ENCODE measurements at regions not wholly inside any gene's neighbourhood (a gene's known extent, or its start where the extent isn't known, plus 50 kb on each side); places are given as distances from the start of the nearest gene placed in this dataset.
"Not testable (repeated sequence)": the region's sequence is repeated elsewhere in the genome, so short reads cannot be mapped to it uniquely, and the experiment has no call there.

DNA sequence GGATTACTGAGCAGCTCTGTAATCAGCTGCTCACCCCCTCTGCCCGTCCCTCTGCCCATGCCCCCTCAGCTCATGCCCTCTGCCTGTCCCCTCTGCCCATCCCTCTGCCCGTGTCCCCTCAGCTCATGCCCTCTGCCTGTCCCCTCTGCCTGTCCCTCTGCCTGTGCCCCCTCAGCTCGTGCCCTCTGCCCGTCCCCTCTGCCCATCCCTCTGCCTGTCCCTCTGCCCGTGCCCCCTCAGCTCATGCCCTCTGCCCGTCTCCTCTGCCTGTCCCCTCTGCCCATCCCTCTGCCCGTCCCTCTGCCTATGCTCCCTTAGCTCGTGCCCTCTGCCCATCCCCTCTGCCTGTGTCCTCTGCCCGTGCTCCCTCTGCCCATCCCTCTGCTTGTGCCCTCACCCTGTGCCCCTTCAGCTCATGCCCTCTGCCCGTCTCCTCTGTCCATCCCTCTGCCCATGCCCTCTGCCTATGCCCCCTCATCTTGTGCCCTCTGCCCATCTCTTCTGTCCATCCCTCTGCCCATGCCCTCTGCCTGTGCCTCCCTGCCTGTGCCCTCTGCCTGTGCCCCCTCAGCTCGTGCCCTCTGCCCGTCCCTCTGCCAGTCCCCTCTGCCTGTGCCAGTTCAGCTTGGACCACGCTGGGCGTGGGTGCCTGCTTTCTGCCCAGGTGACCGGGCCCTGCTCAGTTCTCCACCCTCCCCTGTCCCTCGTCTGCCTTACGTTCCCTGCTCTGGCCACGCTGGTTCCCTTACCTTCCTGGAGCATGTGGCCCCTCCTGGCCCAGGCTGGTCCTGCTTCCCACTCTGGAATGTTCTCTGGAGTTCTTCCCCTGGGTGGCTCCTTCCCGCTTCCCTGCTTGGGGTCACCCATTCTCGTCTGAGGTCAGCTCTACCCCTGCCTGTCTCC is 97.6 kb downstream of the NPIPB11 start:
- no peak overlapping the region for H3K4me3 ChIP-seq (ENCODE audit: low read depth, poor library complexity, severe bottlenecking)
- DNase-seq (ENCODE audit: low spot score in 2 of 2) = peak in 1 of 2 donors; percentile 50
- intact Hi-C loops (cut with DNase I; ENCODE audit: low total_unique reads) = no loop called here
- whole genome bisulfite sequencing, 2 donors = 88 to 95% methylated on average over 20 of the region's 20 CpGs
- TF ChIP-seq CTCF (IDR thresholded peaks at IDR 0.05) = no peak
- no peak for TF ChIP-seq POLR2A (IDR thresholded peaks at IDR 0.05)

- TF ChIP-seq CTCF (IDR thresholded peaks at IDR 0.05) (no peak), POLR2A (IDR thresholded peaks at IDR 0.05) (no peak)
- peak in 1 of 2 donors; percentile 68 for DNase-seq (ENCODE audit: low spot score in 2 of 2)
- intact Hi-C loops (cut with DNase I; ENCODE audit: low total_unique reads) = no loop called here
- no peak overlapping the region for H3K4me3 ChIP-seq (ENCODE audit: low read depth, poor library complexity, severe bottlenecking)
- WGBS, 2 donors = 88 to 93% methylated on average over 19 of the region's 19 CpGs
Measured at GRCh38 chr16:29307598-29308507, 98.7 kb downstream of the NPIPB11 start.

- H3K4me3 ChIP-seq (ENCODE audit: low read depth, poor library complexity, severe bottlenecking) = no peak overlapping the region
- intact Hi-C loops (cut with DNase I; ENCODE audit: low total_unique reads) = no loop called here
- DNase-seq (ENCODE audit: low spot score in 2 of 2) = peak in 1 of 2 donors; percentile 66
- WGBS, 2 donors = 78 to 82% methylated on average over 9 to 10 of the region's 10 CpGs
- TF ChIP-seq CTCF (IDR thresholded peaks at IDR 0.05) = no peak
- TF ChIP-seq POLR2A (IDR thresholded peaks at IDR 0.05) = no peak
Measured at GRCh38 chr16:29306943-29307597, 99.4 kb downstream of the NPIPB11 start.

DNA sequence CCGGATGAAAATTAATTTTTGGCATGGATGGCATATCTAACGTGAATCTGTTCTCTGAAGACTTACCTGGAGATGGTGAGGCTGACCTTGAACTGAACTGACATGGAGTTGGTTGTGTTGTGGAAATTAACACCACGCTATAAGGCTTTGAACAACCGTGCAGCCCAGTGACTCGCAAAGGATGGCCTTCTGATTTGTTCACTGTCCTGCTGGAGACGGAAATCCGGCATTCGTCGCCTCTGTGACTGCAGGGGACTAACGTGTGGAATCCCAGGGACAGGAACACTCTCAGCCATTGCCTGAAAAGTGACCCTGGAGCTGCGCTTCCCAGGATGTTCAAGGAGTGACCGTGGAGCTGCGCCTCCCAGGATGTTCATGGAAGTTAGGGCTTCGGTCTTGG is 100.3 kb downstream of the NPIPB11 start:
- TF ChIP-seq POLR2A (IDR thresholded peaks at IDR 0.05) = no peak
- TF ChIP-seq CTCF (IDR thresholded peaks at IDR 0.05) = no peak
- peak in 1 of 2 donors; percentile 54 for DNase-seq (ENCODE audit: low spot score in 2 of 2)
- intact Hi-C loops (cut with DNase I; ENCODE audit: low total_unique reads) = no loop called here
- 90 to 92% methylated on average over 14 of the region's 14 CpGs for WGBS, 2 donors
- no peak overlapping the region for H3K4me3 ChIP-seq (ENCODE audit: low read depth, poor library complexity, severe bottlenecking)

DNA sequence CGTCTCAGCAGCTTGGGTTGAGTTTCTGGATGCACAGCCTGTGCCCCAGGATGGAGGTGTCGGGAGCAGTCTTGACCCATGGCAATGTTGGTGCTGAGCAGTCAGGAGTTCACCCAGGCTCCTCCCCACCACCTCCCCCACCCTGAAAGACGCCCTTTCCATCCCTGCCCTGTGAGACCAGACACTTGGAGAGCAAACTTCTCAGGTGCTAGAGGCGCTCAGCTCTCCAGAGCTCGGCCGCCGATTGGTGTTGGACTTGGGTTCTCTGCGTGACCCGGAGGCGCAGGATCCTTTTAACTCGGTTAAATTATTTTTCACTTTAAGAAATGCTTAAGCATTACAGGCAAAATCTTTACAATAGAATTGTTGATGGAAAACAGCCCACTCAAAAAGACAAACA is 101.5 kb downstream of the NPIPB11 start:
- intact Hi-C loops (cut with DNase I; ENCODE audit: low total_unique reads); H3K4me3 ChIP-seq (ENCODE audit: low read depth, poor library complexity, severe bottlenecking): not testable (repeated sequence)
- peak in 1 of 2 donors; percentile 53 for DNase-seq (ENCODE audit: low spot score in 2 of 2)
- 90 to 95% methylated on average over 11 of the region's 11 CpGs for WGBS, 2 donors
